ENCODE measurements at regions not wholly inside any gene's neighbourhood (a gene's known extent, or its start where the extent isn't known, plus 50 kb on each side); places are given as distances from the start of the nearest gene placed in this dataset.
A peak's percentile ranks its signal among the peaks of the same experiment; 100 is the strongest.
"Not testable (repeated sequence)": the region's sequence is repeated elsewhere in the genome, so short reads cannot be mapped to it uniquely, and the experiment has no call there.

- no peak for DNase-seq (ENCODE audit: low read depth)
Observed at GRCh38 chr1:96588416-96588995, 133.1 kb upstream of the PTBP2 start.

GRCh38 chr1:96595530-96595929 is 126.1 kb upstream of the PTBP2 start:
- DNase-seq (ENCODE audit: low read depth), result not testable (repeated sequence)

DNA sequence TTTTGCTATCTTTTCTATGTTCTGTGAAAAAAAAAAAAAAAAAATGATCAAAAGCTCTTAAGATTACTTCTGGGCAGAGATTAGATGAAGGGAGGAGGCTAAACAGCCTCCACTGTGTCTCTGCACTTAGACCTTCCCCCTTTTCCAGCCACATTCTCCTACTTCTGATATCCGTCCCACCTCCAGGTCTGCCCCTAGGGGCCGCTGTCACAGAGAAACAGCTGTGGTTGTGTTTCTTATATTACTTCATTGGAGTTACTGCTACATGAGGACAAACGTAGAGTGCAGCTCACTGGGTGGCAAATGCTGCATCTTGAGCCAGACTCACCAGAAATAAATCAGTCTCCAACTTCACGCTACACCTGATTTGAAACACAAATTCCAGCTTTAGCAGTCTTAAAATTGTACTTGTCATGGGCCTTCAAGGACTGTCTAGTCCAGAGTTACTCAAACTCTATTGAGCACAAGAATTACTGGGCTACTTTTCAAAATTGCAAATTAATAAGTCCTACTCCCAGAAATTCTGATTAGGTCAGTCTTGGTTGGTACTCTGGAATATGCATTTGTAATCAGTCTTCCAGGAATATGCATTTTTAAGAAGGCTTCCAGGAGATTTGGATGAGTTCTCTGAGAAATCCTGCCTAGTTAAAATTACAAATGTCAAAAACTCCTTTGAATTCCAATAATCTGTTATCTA is 125.2 kb upstream of the PTBP2 start:
- DNase-seq (ENCODE audit: low read depth), result peak; percentile 32

GRCh38 chr1:96597218-96597617 is 124.4 kb upstream of the PTBP2 start:
- no peak for DNase-seq (ENCODE audit: low read depth)

- DNase-seq (ENCODE audit: low read depth), result peak; percentile 65
Observed at GRCh38 chr1:96598416-96599168, 123.0 kb upstream of the PTBP2 start.

- DNase-seq (ENCODE audit: low read depth), result not testable (repeated sequence)
Observed at GRCh38 chr1:96604620-96605019, 117.0 kb upstream of the PTBP2 start.

GRCh38 chr1:96617375-96617774 is 104.2 kb upstream of the PTBP2 start:
- DNase-seq (ENCODE audit: low read depth), result not testable (repeated sequence)

DNA sequence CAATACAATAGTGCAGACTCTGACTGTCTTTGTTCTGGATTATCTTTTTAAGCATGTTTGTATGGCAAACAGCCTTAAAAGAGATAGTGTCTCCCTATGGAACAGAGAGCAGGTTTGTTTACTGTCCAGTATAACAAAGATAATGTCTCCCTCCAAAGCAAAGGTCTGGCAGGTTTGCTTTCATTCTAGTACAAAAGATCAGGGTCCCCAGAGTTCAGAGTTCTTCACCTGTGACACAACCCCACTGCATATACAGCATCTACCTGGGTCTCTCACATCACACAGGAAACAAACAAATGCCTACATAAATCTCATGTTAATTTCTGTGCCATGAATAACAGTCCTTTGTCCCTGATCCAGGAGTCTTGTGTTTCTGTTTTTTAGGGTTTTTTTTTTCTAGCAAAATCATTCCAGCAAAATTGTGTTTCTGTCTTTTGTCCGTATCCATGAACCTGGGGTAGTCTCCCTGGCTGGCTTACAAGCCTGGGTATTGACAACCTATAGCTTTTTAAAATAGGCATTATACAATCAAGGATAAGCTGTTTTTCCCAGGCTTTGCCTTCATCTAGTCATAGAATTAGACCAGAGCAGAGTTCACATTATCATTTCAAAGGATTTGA is 89.4 kb upstream of the PTBP2 start:
- no peak for DNase-seq (ENCODE audit: low read depth)

DNA sequence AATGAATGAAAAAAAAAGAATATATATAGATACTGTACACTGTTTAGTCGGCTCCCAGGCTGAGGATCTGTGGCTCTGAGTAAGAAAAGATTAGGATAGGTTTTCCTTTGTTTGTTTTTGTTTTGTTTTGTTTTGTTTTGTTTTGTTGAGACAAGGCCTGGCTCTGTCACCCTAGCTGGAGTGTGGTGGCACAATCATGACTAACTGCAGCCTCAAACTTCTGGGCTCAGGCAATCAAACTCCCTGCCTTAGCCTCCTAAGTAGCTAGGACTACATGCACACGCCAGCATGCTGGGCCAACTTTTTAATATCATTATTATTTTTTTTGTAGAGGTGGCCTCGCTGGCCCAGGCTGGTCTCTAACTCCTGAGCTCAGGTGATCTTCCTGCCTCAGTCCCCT is 87.9 kb upstream of the PTBP2 start:
- peak; percentile 61 for DNase-seq (ENCODE audit: low read depth)

- peak; percentile 34 for DNase-seq (ENCODE audit: low read depth)
Observed at GRCh38 chr1:96634883-96635282, 86.7 kb upstream of the PTBP2 start.

DNA sequence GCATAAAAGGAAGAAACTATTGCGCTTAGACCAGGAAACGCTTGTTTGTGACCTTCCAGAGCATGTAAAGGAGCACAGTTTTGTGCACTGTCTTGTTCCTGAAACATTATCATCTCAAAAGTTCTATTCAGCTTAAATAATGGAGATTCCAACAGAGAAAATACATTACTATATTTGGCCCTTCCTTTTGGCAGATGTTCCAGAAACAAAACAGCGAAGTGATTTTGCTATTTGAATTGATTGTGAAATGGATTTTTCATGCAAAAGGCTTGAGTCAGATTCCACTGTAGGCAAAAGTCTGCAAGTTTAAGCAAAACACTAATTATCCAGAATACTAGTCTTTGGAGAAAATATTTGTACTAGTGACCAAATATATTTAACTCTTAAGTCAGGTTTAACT is 80.3 kb upstream of the PTBP2 start:
- no peak for DNase-seq (ENCODE audit: low read depth)

DNA sequence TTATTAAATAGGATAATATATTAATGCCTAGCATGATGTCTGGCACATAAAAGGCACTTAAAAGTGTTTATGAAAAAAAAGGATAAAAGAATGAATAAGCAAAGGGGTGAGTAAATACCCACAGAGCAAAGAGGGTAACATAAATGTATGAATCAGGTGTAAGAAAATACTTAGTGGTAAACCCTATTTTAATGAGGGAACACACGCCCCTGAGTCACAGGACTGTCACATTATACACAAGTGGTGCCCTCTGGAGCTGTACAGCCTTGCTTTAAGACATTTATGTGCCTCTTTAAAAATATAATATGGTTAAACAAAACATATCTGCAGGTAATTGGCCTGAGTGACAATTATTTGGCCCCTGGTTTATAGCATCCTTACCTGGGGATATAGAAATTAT is 78.1 kb upstream of the PTBP2 start:
- DNase-seq (ENCODE audit: low read depth), result peak; percentile 53

- DNase-seq (ENCODE audit: low read depth), result no peak
Observed at GRCh38 chr1:96649301-96649700, 72.3 kb upstream of the PTBP2 start.

DNA sequence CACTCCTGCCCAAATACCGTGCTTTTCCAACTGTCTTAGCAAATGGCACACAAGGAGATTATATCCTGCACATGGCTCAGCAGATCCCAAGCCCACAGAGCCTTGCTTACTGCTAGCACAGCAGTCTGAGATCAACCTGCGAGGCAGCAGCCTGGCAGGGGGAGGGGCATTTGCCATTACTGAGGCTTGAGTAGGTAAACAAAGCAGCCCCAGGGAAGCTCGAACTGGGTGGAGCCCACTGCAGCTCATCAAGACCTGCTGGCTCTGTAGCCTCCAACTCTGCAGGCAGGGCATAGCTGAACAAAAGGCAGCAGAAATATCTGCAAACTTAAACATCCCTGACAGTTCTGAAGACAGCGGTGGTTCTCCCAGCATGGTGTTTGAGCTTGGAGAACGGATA is 70.1 kb upstream of the PTBP2 start:
- no peak for DNase-seq (ENCODE audit: low read depth)

- DNase-seq (ENCODE audit: low read depth), result no peak
Observed at GRCh38 chr1:96660051-96660450, 61.5 kb upstream of the PTBP2 start.

- DNase-seq (ENCODE audit: low read depth), result peak; percentile 29
Observed at GRCh38 chr1:96660503-96660902, 61.1 kb upstream of the PTBP2 start.
